UCSD-AML1 (cell line): ENCODE measurements at regions not wholly inside any gene's neighbourhood (a gene's known extent, or its start where the extent isn't known, plus 50 kb on each side); places are given as distances from the start of the nearest gene placed in this dataset.

Source experiments
- DNase-seq: peaks from one replicate; lab custom pipeline; 2025; ENCODE audit not compliant: unreplicated experiment; lab: John Stamatoyannopoulos, UW

DNA sequence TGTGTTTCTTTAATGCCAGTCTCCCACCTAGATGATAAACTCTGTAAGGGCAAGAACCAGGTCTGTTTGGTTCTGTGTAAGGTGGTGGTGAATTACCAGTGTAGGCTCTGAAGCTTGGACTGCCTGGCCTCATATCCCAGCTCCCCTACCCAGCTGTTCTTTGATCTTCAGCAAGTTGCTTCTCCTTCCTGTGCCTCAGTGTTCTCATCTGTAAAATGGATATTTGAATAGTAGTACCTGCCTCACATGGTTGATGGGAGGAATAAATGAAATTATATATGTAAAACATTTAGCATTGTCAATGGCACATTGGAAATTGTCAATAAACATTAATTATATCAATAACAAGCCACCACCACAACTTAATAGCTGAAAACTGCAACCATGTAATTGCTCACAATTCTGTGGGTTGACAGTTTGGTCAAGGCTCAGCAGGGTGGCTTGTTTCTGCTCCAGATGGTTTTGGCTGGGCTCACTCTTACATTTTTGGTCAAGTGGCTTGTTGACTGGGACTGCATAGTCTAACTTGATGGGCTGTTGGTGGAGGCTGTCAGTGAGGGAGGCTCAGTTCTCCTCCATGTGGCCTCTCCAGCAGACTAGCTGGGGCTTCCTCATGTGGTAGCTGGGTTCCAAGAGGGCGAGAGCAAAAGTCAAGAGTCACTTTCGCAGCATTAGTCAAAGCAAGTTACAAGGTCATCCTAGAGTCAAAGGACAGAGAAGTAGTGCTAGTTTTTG is 84.5 kb upstream of the DUSP5 start:
- no peak for DNase-seq

DNA sequence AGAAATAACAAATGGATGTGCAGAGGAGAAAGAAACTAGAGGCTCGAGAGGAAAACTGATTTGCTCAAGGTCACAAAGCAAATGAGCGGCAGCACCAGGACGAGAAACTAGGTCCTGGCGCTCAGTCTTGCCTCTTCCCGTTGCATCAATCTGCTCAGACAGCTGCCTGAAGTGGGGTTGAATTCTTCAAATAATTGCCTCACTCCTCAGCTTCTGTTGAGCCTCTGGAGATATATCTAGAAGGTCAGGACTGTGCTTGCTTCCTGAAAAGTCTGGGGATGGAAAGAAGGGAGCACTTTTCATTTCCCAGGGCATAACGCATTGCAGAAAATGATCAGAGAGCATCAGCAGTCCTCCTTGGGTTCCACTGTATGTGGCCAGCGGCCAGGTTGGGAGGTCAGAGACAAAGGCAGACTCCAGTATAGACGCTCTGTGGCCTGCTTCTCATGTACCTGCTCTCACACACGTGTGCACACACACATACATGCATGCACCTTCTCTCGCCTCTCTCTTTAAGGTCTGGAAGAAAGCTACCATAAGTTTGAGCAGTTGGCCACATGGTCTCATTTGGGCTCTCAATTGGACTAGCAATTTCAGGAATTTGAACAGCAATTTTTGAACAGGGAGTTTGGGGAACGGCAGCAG is 83.7 kb upstream of the DUSP5 start:
- DNase-seq = no peak

DNA sequence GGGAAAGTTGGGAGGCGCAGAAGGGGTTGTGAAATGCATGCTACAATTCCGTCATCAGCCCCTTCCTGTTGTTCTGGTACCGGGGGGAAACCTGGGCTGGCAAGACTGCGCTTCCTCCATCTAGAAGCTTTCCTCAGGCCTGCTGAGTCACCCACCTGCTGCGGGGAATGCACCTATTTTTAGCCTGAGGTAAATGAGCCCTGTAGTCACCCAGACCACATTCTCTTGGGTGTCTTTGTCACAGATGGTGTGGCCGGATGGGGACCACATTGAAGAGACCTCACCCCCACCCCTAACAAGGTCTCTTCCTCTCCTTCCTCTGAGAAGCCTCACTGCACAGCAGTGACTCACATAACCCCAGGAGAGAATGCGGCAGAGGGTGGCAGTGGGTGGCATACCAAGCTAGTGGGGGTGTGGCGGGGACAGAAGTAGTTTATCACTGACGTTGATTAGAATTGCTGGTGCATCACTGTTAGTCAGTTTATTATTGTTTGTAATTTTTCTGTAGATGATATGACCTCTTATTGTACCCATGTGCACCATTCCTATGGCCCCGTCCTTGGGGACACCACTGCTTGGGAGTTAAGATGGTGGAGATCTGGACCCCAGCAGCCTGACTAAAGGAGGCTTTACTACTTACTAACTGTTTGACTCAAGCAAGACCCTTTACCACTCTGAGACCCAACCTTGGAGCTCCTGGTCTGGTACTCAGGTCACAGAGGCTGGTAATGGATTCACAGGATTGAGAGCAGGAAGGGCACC is 83.0 kb upstream of the DUSP5 start:
- DNase-seq = peak; percentile 84

DNA sequence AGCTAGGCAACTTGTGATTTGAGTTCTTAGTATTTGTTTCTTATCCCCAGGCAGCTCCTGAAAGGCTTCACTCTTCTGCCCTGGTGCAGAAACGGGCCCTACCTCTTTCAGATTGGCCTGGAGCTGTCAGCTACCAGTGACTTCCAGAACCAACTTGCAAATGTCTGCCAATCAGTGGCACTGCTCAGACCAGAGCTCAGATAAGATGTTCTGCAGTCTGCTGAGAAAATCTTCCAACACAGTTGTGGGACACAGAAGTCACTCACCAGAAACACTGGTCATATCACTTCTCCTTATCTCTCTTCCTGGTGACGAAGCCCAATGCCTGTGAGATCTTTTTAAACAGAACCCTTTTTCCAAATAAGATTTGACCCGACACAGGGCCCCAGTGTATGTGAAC is 81.9 kb upstream of the DUSP5 start:
- no peak for DNase-seq

DNA sequence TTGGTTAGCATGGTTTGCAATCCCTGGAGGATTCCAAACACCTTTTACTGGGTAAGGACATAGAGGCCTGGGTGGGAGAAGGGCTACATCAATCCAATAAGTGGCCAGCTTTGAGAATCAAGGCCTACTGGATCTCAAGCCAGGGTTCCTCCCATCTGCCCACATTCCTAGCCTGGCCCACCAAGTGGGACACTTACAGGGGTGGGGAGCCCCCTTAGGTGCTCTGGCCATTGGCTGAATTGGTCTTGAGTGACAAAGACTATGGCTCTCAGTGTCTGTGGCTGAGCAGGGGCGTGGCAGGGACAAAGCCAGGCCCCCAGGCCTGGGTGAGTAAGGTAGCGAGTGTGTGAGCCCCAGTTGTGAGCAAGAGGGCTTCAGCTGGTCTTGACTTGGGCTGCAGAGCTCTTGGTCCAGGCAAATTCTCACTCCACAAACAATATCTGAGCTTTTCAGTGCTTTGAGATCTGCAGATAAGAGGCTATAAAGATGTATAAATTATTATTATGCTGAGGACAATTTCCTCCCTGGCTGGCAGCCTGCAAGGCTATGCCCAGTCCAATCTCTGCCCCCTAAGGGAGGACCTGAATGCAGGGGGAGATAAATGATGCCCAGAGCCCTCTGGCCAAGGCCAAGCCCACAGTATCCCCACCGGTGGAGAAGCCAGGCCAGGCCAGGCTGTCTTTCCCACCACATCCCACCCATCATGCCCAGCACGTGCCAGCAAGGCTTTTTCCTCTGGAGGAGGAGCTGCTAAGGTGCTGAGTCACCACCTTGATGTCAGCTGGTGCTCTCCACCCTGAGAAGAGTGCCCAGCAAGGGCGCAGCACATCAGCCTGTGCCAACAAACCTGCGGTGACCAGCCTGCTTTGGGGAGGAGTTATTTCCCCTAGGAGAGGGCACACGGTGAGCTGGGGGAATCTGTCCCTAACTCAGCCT is 80.7 kb upstream of the DUSP5 start:
- DNase-seq = no peak

DNA sequence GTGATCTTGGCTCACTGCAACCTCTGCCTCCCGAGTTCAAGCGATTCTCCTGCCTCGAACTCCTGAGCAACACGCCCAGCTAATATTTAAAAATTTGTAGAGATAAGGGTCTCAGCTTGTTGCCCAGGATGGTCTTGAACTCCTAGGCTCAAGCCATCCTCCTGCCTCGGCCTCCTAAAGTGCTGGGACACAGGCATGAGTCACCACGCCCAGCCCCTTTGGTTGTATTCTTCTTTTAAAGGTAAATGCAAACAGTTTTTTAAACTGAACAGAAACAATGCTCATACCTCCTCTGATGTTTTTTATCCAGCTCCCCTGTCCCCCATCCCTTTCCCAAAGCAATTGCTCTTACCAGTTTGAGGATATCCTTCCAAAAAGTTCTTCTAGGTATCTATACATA is 79.5 kb upstream of the DUSP5 start:
- DNase-seq = no peak

DNA sequence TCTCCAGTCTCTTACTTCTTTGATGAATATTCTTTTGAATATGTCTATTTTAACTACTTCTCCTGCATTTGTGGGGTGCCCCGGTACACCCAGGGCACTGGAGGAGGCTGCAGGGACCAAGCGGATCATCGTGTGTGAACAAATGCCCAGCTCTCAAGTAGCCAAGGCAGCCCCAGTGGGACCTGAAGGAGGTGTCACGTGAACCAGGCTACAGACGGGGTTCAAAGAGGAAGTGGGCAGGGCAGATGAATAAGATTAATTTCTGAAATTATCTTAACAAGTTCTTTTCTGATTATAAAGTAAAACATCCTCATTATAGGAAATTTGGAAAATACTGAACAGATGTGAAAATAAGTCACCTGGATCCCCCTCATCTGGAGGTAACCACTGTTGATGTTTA is 78.4 kb upstream of the DUSP5 start:
- no peak for DNase-seq

DNA sequence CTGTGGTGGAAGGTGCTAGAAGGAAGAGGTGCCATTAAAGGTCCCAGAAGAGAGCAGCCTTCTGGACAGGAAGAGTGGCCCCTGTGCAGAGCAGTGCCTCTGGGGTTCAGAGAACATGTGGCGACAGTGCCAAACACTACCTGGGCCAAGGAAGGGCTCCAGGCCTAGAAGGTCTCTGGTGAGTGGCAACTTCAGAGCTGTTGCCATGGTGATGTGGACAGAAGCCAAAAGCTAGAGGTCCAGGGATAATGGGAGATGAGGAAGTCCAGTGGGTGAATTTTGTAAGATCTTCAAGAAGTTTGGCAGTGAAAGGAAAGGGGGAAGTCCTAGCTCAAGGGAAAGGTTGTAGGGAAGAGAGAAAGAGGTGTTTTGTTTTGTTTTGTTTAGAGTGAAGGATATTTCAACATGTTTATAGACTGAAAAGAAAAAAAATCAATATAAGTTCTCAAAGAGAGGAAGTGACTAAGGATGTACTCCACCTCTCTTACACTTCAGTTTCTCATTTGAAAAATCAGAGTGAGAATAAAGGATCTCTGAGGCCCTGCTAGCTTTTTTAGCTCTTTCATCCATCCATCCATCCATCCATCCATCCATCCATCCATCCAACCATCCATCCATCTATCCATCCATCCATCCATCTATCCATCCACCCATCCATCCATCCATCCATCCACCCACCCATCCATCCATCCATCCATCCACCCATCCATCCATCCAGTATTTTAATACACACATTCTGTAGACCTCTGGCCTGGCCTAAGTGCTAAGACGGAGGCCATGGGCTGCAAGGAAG is 77.1 kb upstream of the DUSP5 start:
- DNase-seq = no peak

DNA sequence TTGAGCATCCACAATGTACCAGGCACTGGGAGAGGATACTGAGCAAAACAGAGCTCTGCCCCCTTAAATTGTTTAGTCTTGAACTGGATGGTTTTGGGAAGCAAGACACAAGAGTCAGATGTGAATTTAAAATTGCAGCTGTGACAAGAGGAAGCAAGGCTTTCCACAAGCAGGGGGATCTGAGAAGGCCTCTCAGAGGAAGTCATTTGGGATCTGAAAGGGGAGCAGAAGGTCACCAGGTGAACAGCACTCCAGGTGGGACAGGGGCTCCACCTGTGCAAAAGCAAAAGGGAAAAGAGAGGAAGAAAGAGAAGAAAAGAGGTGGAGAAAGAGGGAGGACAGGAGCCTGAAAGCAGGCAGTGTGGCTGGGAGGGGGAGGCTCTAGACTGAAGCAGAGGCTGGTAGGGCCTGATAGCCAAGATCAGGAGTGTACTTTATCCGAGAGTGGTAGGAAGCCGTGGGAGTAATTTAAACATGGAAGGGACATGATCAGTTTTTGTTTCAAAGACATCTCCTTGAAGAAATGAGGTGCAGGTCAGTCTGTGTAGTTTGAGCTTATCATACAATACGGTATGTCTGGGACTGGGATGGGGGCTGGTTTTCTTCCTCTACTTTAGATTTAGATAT is 76.1 kb upstream of the DUSP5 start:
- no peak for DNase-seq

DNA sequence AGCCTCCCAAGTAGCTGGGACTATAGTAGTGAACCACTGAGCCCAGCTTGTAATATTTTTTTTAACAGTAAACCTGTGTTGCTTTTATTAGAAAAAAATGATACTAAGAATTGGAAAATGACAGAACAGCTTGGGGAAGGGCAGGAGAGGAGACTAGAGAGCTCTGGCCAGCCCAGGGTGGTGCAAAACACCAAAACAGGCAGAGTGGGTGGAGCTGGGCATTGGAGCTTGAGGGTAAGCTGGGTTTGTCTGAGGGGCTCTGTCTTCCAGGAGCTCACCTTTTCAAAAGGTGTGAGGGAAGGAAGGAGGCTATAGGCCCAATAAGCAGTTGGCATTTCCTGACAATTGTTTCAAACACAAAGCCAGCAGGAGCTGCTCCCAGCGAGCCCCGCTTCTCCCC is 75.2 kb upstream of the DUSP5 start:
- no peak for DNase-seq

DNA sequence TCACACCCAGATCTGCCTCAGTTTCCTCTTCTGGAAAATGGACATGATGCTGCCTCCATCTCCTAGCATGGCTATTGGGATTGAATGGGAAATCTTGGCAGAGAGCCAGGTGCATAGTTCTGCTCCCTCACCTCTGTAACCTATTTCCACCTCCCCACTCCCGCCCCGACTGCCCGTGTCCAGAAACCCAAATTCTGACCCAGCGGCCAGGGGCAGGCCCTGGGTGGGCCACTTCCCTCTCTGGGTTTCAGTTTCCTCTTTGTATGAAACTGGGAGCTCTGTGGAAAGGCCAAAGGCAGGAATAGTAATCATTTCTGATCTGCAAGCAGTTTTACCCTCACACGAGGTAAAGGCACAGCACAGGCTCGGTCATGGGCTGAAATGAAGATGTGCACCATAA is 74.1 kb upstream of the DUSP5 start:
- no peak for DNase-seq

DNA sequence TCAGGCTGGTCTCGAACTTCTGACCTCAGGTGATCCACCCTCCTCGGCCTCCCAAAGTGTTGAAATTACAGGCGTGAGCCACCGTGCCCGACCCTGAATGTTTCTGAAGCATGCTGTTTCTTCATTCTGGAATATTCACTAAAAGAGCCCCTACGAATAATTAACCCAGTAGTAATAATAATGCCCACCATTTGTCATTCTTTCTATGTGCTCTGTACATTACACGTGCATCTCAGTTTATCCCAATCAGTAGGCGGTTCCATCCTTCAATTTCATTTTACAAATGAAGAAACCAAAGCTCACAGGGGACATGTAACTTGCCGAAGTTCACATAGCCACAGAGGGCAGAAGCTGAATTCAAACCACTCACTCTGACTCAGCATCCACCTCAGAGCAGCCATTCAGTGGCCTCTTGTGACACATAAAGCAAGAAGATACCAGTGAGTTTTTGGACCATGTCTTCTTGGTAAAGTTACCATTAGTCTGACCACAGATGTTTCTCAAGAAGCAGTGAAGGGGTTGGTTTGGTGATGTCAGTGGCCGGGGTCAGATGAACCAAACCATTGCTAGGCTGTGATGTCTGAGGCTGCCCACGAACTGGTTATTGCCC is 71.9 kb upstream of the DUSP5 start:
- no peak for DNase-seq

DNA sequence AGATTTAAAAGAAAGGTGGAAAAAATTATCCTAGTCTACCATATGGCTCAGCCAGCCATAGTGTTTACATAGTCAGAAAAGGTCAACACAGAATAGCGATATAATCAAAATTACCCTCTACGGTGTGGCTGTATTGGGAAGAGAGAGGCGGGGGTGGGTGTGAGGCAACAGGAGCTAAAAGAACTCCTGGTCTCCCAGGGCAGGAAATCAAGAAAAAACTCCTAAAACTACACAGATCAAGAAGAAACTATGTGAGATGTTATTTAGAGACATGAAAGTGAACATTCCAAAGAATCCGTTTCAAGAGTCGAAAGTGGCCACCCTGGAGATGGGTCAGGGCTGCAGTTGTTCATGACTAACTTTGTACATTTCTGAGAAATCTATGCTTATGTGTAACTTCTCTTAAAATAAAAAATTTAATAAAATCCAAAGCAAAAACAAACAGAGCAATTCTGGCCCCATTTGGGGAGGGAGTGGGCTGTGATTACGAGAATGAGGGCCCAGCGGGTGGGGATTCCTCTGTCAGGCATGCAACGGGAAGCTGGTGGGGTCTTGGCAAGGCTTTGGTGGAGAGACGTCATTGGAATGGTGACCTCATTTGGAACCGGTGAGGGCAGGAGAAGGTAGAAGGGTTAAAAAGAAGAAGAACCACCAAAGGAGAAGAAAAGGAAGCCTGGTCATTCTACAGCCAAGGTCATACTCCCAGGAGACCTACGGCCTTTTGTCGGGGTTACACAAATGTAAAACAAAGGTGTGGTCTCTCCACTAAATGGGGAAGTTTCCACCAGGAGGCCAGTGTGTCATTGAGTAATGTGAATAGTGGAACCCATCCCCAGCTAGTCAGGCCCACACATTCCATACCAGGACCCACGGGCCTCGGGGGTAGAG is 71.2 kb upstream of the DUSP5 start:
- DNase-seq = no peak

DNA sequence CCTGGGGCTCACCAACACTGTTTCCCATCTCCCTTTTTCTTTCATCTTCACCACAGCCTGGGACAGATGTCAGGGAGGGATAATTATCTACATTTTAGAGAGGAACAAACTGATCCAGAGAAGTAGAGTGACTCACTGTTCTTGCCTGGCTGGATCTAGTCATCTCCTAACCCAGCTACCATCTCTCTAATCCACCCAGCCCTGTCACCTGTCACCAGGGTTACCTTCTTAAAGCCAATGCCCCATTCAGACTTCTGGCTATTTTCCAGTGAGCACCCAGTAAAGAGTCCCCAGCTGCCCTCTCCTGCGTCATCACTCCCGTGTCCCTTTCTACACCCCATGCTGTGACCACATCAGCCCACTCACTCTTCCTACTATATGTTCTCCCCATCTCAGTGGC is 68.4 kb upstream of the DUSP5 start:
- no peak for DNase-seq

DNA sequence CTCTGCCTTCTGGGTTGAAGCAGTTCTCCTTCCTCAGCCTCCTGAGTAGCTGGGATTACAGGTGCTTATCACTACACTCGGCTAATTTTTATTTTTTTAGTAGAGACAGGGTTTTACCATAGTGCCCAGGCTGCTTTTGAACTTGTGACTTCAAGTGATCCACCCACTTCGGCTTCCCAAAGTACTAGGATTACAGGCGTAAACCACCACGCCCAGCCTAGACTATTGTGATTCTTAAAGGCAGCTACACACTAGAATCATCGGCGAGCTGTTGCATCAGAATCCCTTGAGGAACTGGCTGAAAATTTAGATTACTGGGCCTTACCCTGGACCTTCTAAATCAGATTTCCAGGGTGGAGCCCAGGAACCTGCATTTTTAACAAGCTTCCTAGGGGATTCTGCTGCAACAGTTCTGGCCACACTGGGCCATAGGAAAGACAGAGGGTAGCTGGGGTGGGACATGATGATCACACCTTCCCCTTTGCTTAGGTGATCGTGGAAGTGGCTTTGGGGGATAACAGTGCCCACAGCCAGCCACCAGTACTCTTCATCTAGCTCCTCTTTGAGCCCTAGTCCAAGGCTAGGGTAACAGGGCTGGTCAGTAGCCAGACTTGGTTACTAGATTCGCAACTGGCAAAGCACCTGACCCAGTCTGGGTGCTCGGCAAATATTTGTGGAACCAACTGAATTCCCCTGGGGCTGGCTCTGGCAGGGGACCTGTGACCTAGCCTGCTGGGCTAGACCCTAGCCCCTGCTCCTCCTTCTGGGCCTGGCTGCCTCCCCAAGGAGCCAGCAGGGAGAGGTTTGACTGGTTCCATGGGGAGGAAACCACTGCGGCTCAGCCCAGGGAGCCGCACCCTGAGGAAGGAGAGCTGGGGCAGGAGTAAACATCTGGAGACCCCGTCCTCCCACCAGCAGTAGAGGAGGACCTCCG is 67.1 kb upstream of the DUSP5 start:
- no peak for DNase-seq

DNA sequence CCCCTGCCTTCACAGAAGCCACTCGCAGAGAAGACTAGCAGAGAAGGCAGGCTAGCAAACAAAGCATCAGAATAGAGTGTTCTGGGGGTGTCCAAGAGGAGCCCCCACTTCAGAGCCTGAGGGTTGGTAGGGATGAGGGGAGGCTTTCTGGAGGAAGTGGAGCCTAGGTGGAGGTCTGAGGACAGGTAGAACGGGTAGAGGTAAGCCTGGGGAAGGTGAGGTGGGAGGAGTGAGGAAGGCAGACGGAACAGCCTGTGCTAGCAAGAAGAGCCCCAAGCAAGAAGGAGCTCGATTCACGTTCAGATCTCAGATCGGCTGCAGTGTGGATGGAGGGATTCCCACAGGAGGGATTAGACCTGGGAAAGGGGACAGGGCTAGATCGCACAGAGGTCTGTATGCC is 66.0 kb upstream of the DUSP5 start:
- DNase-seq = no peak

DNA sequence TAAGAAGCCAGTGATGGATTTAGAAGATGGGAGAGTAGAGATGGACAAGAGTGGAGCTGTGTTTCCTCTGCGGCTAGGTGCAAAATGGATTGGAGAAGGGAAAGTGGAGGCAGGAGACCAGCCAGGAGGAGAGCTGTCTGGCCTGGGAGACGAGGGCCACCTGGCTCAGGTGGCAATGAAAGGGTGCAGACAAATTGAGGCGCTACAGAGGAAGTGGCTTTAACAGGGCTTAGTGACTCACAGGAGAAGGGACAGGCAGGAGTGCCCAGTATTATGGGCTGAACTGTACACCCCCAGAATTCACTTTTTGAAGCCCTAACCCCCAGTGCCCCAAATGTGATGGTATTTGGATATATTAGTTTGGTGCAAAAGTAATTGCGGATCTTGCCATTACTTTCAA is 65.6 kb upstream of the DUSP5 start:
- no peak for DNase-seq
